SK-N-SH treated with all-trans-retinoic acid at 6 μM for 48 hours (cell line): ENCODE measurements at regions not wholly inside any gene's neighbourhood (a gene's known extent, or its start where the extent isn't known, plus 50 kb on each side); places are given as distances from the start of the nearest gene placed in this dataset.

ENCODE experiments used
- OSR1 ChIP-seq: fragments of 250-450 bp; sonication (Bioruptor Pico); IDR thresholded peaks from 2 replicates; pipeline ENCODE4 v1.8.0; 2022; ENCODE audit warnings: moderate library complexity, mild to moderate bottlenecking, inconsistent platforms
- ZFP30 ChIP-seq: fragments of 450-650 bp; formaldehyde crosslinking; IDR thresholded peaks from 2 replicates; pipeline ENCODE4 v1.5.0; 2022; ENCODE audit warnings: mild to moderate bottlenecking, moderate library complexity

DNA sequence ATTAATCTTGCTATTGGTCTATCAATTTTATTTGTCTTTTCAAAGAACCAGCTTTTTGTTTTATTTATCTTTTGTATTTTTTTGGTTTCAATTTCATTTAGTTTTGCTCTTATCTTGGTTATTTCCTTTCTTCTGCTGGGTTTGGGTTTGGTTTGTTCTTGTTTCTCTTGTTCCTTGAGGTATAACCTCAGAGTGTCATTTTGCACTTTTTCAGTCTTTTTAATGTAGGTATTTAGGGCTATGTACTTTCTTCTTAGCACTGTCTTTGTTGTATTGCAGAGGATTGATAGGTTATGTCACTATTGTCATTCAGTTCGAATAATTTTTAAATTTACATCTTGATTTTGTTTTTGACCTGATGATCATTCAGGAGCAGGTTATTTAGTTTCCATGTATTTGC lies 92.7 kb upstream of the DCD start:
- TF ChIP-seq OSR1 (CRISPR knock-in tag) (no peak), ZFP30 (no peak)
